ENCODE measurements at regions not wholly inside any gene's neighbourhood (a gene's known extent, or its start where the extent isn't known, plus 50 kb on each side); places are given as distances from the start of the nearest gene placed in this dataset.

DNA sequence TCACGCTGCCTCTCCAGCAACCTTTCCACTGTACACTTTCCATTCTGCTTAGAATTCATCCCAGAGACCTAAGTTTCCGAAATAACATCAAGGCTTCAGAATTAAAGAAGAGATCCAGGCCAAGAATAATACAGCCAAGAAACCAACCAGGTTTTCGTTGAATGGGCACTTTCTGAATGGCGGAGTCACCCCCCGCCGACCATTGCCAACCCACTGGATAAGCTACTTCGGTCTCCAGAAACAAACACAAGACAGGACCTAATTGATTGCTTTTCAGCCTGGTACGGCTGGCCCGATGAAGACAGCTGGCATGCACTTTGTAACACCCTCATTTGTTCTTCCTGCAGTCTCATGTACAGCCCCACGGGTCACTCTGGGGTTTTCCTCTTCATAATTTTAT is 308.1 kb upstream of the ZFHX3 start:
- TF ChIP-seq, protein P1, sequence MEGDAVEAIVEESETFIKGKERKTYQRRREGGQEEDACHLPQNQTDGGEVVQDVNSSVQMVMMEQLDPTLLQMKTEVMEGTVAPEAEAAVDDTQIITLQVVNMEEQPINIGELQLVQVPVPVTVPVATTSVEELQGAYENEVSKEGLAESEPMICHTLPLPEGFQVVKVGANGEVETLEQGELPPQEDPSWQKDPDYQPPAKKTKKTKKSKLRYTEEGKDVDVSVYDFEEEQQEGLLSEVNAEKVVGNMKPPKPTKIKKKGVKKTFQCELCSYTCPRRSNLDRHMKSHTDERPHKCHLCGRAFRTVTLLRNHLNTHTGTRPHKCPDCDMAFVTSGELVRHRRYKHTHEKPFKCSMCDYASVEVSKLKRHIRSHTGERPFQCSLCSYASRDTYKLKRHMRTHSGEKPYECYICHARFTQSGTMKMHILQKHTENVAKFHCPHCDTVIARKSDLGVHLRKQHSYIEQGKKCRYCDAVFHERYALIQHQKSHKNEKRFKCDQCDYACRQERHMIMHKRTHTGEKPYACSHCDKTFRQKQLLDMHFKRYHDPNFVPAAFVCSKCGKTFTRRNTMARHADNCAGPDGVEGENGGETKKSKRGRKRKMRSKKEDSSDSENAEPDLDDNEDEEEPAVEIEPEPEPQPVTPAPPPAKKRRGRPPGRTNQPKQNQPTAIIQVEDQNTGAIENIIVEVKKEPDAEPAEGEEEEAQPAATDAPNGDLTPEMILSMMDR (IDR thresholded peaks at IDR 0.05; ENCODE audit: low read length), result no peak
- no peak for TF ChIP-seq EZH2 (IDR thresholded peaks at IDR 0.05; ENCODE audit: borderline replicate concordance, low read length)
